ENCODE measurements at regions not wholly inside any gene's neighbourhood (a gene's known extent, or its start where the extent isn't known, plus 50 kb on each side); places are given as distances from the start of the nearest gene placed in this dataset.
A peak's percentile ranks its signal among the peaks of the same experiment; 100 is the strongest.

GRCh38 chr15:54820811-54821210, 375.9 kb downstream of the RSL24D1 start:
- Histone ChIP-seq H2AFZ (ENCODE audit: low read length) (no peak overlapping the region), H3K79me1 (ENCODE audit: low read depth, low read length) (no peaks in the 10 kb centered on the region), H3K9ac (ENCODE audit: low read depth, low read length, poor library complexity) (no peak overlapping the region), H2BK12ac (ENCODE audit: low read length) (no peak overlapping the region), H2AK5ac (ENCODE audit: low read depth, low read length) (no peak overlapping the region), H2BK15ac (ENCODE audit: low read length) (no peak overlapping the region), H3K23ac (ENCODE audit: low read depth, low read length, poor library complexity) (no peak overlapping the region), H4K91ac (ENCODE audit: low read depth, low read length, poor library complexity) (no peak overlapping the region), H3K27ac (replicated peaks; ENCODE audit: low read length) (no peak overlapping the region), H3K4me1 (ENCODE audit: control insufficient read depth in 2 of 2, insufficient read depth in 1 of 2, low read depth in 1 of 2, low read length in 2 of 2) (no peaks in the 10 kb centered on the region), H3K36me3 (replicated peaks in 1 of 2; ENCODE audit: control insufficient read depth in 2 of 2, insufficient read depth in 2 of 2, low read length in 2 of 2) (no peaks in the 10 kb centered on the region), H3K9me3 (replicated peaks in 1 of 2; ENCODE audit: control insufficient read depth in 2 of 2, insufficient read depth in 1 of 2, low read depth in 1 of 2, low read length in 2 of 2) (no peaks in the 10 kb centered on the region), H2BK5ac (ENCODE audit: low read length) (no peak overlapping the region), H3K4me2 (ENCODE audit: insufficient read depth, low read length, poor library complexity, severe bottlenecking) (no peak overlapping the region), H2BK120ac (ENCODE audit: low read depth, low read length) (no peak overlapping the region), H3K4ac (ENCODE audit: low read length) (no peak overlapping the region), H3K18ac (ENCODE audit: low read length) (no peak overlapping the region), H3K14ac (ENCODE audit: low read length) (no peak overlapping the region), H3K4me3 (ENCODE audit: low read length in 2 of 2) (no peak overlapping the region), H4K8ac (ENCODE audit: low read depth, low read length) (no peak overlapping the region), H3K27me3 (ENCODE audit: control insufficient read depth in 3 of 3, insufficient read depth in 3 of 3, low read depth in 1 of 3, low read length in 3 of 3) (no peaks in the 10 kb centered on the region)
- WGBS, 2 donors (ENCODE audit: extremely low coverage in 2 of 2, insufficient read length in 2 of 2, insufficient replicate concordance in 1 of 2): no CpG with 5 or more reads among the region's 5 CpGs
- no peak for DNase-seq (ENCODE audit: low spot score)

- Histone ChIP-seq H3K27ac (replicated peaks; ENCODE audit: low read length) (no peak overlapping the region), H3K4me1 (ENCODE audit: control insufficient read depth in 2 of 2, insufficient read depth in 1 of 2, low read depth in 1 of 2, low read length in 2 of 2) (no peaks in the 10 kb centered on the region), H3K36me3 (replicated peaks in 1 of 2; ENCODE audit: control insufficient read depth in 2 of 2, insufficient read depth in 2 of 2, low read length in 2 of 2) (no peaks in the 10 kb centered on the region), H2AFZ (ENCODE audit: low read length) (no peak overlapping the region), H4K8ac (ENCODE audit: low read depth, low read length) (no peak overlapping the region), H3K4me2 (ENCODE audit: insufficient read depth, low read length, poor library complexity, severe bottlenecking) (no peak overlapping the region), H3K9ac (ENCODE audit: low read depth, low read length, poor library complexity) (no peak overlapping the region), H3K18ac (ENCODE audit: low read length) (no peak overlapping the region), H3K4ac (ENCODE audit: low read length) (no peak overlapping the region), H3K79me1 (ENCODE audit: low read depth, low read length) (no peaks in the 10 kb centered on the region), H2BK120ac (ENCODE audit: low read depth, low read length) (no peak overlapping the region), H3K23ac (ENCODE audit: low read depth, low read length, poor library complexity) (no peak overlapping the region), H4K91ac (ENCODE audit: low read depth, low read length, poor library complexity) (no peak overlapping the region), H3K27me3 (ENCODE audit: control insufficient read depth in 3 of 3, insufficient read depth in 3 of 3, low read depth in 1 of 3, low read length in 3 of 3) (no peaks in the 10 kb centered on the region), H2BK5ac (ENCODE audit: low read length) (no peak overlapping the region), H2BK12ac (ENCODE audit: low read length) (no peak overlapping the region), H2BK15ac (ENCODE audit: low read length) (no peak overlapping the region), H2AK5ac (ENCODE audit: low read depth, low read length) (no peak overlapping the region), H3K9me3 (replicated peaks in 1 of 2; ENCODE audit: control insufficient read depth in 2 of 2, insufficient read depth in 1 of 2, low read depth in 1 of 2, low read length in 2 of 2) (no peaks in the 10 kb centered on the region), H3K4me3 (ENCODE audit: low read length in 2 of 2) (no peak overlapping the region), H3K14ac (ENCODE audit: low read length) (no peak overlapping the region)
- no peak for DNase-seq (ENCODE audit: low spot score)
Observed at GRCh38 chr15:54820098-54820497, 376.6 kb downstream of the RSL24D1 start.

GRCh38 chr15:54816401-54816800, 380.3 kb downstream of the RSL24D1 start:
- Histone ChIP-seq H3K18ac (ENCODE audit: low read length) (no peak overlapping the region), H2BK15ac (ENCODE audit: low read length) (no peak overlapping the region), H3K4me3 (ENCODE audit: low read length in 2 of 2) (no peak overlapping the region), H3K9ac (ENCODE audit: low read depth, low read length, poor library complexity) (no peak overlapping the region), H3K14ac (ENCODE audit: low read length) (no peak overlapping the region), H2AFZ (ENCODE audit: low read length) (no peak overlapping the region), H3K4ac (ENCODE audit: low read length) (no peak overlapping the region), H2BK12ac (ENCODE audit: low read length) (no peak overlapping the region), H3K9me3 (replicated peaks in 1 of 2; ENCODE audit: control insufficient read depth in 2 of 2, insufficient read depth in 1 of 2, low read depth in 1 of 2, low read length in 2 of 2) (no peaks in the 10 kb centered on the region), H3K79me1 (ENCODE audit: low read depth, low read length) (no peaks in the 10 kb centered on the region), H2AK5ac (ENCODE audit: low read depth, low read length) (no peak overlapping the region), H3K4me1 (ENCODE audit: control insufficient read depth in 2 of 2, insufficient read depth in 1 of 2, low read depth in 1 of 2, low read length in 2 of 2) (no peaks in the 10 kb centered on the region), H3K27me3 (ENCODE audit: control insufficient read depth in 3 of 3, insufficient read depth in 3 of 3, low read depth in 1 of 3, low read length in 3 of 3) (no peaks in the 10 kb centered on the region), H3K36me3 (replicated peaks in 1 of 2; ENCODE audit: control insufficient read depth in 2 of 2, insufficient read depth in 2 of 2, low read length in 2 of 2) (no peaks in the 10 kb centered on the region), H4K8ac (ENCODE audit: low read depth, low read length) (no peak overlapping the region), H3K4me2 (ENCODE audit: insufficient read depth, low read length, poor library complexity, severe bottlenecking) (peak overlapping the region; percentile 19), H3K23ac (ENCODE audit: low read depth, low read length, poor library complexity) (no peak overlapping the region), H4K91ac (ENCODE audit: low read depth, low read length, poor library complexity) (no peak overlapping the region), H2BK5ac (ENCODE audit: low read length) (no peak overlapping the region), H2BK120ac (ENCODE audit: low read depth, low read length) (no peak overlapping the region), H3K27ac (replicated peaks; ENCODE audit: low read length) (no peak overlapping the region)
- DNase-seq (ENCODE audit: low spot score): no peak
- no CpG with 5 or more reads among the region's 1 CpG for WGBS, 2 donors (ENCODE audit: extremely low coverage in 2 of 2, insufficient read length in 2 of 2, insufficient replicate concordance in 1 of 2)

GRCh38 chr15:54815556-54815955, 381.2 kb downstream of the RSL24D1 start:
- Histone ChIP-seq H3K4me3 (ENCODE audit: low read length in 2 of 2) (no peak overlapping the region), H2BK12ac (ENCODE audit: low read length) (no peak overlapping the region), H2AK5ac (ENCODE audit: low read depth, low read length) (no peak overlapping the region), H3K27ac (replicated peaks; ENCODE audit: low read length) (no peak overlapping the region), H3K4ac (ENCODE audit: low read length) (no peak overlapping the region), H2BK15ac (ENCODE audit: low read length) (no peak overlapping the region), H3K23ac (ENCODE audit: low read depth, low read length, poor library complexity) (no peak overlapping the region), H3K14ac (ENCODE audit: low read length) (no peak overlapping the region), H3K36me3 (replicated peaks in 1 of 2; ENCODE audit: control insufficient read depth in 2 of 2, insufficient read depth in 2 of 2, low read length in 2 of 2) (no peaks in the 10 kb centered on the region), H3K18ac (ENCODE audit: low read length) (no peak overlapping the region), H4K91ac (ENCODE audit: low read depth, low read length, poor library complexity) (no peak overlapping the region), H2BK5ac (ENCODE audit: low read length) (no peak overlapping the region), H3K9ac (ENCODE audit: low read depth, low read length, poor library complexity) (no peak overlapping the region), H3K9me3 (replicated peaks in 1 of 2; ENCODE audit: control insufficient read depth in 2 of 2, insufficient read depth in 1 of 2, low read depth in 1 of 2, low read length in 2 of 2) (no peaks in the 10 kb centered on the region), H4K8ac (ENCODE audit: low read depth, low read length) (no peak overlapping the region), H3K27me3 (ENCODE audit: control insufficient read depth in 3 of 3, insufficient read depth in 3 of 3, low read depth in 1 of 3, low read length in 3 of 3) (no peaks in the 10 kb centered on the region), H3K4me2 (ENCODE audit: insufficient read depth, low read length, poor library complexity, severe bottlenecking) (no peak overlapping the region), H3K4me1 (ENCODE audit: control insufficient read depth in 2 of 2, insufficient read depth in 1 of 2, low read depth in 1 of 2, low read length in 2 of 2) (no peaks in the 10 kb centered on the region), H2BK120ac (ENCODE audit: low read depth, low read length) (no peak overlapping the region), H2AFZ (ENCODE audit: low read length) (no peak overlapping the region), H3K79me1 (ENCODE audit: low read depth, low read length) (no peaks in the 10 kb centered on the region)
- DNase-seq (ENCODE audit: low spot score): no peak
- no CpG with 5 or more reads among the region's 4 CpGs for WGBS, 2 donors (ENCODE audit: extremely low coverage in 2 of 2, insufficient read length in 2 of 2, insufficient replicate concordance in 1 of 2)

Measured in neuronal stem cell (in vitro differentiated cells).